ENCODE measurements at regions not wholly inside any gene's neighbourhood (a gene's known extent, or its start where the extent isn't known, plus 50 kb on each side); places are given as distances from the start of the nearest gene placed in this dataset.

GRCh38 chr7:91366091-91366490 is 101.9 kb downstream of the FZD1 start:
- Histone ChIP-seq H3K9me3 (no peaks in the 10 kb centered on the region), H3K4me1 (no peaks in the 10 kb centered on the region), H3K36me3 (no peaks in the 10 kb centered on the region), H3K4me3 (no peak overlapping the region), H3K27me3 (no peaks in the 10 kb centered on the region), H3K27ac (no peak overlapping the region)
- TF ChIP-seq POLR2AphosphoS5 (IDR thresholded peaks at IDR 0.05) = no peak
- TF ChIP-seq CTCF (IDR thresholded peaks at IDR 0.05) = no peak
- no peak for TF ChIP-seq POLR2A (IDR thresholded peaks at IDR 0.05)
- ATAC-seq (ENCODE audit: low FRiP score in 2 of 2) (no peak), DNase-seq (no peak)

GRCh38 chr7:91367812-91368578 is 103.8 kb downstream of the FZD1 start:
- no peak for TF ChIP-seq POLR2AphosphoS5 (IDR thresholded peaks at IDR 0.05)
- no peak for TF ChIP-seq EP300 (IDR thresholded peaks at IDR 0.05)
- no peak for TF ChIP-seq POLR2A (IDR thresholded peaks at IDR 0.05)
- no peak for TF ChIP-seq CTCF (IDR thresholded peaks at IDR 0.05)
- no peak for DNase-seq
- Histone ChIP-seq H3K27me3 (no peaks in the 10 kb centered on the region), H3K9me3 (no peaks in the 10 kb centered on the region), H3K4me1 (no peaks in the 10 kb centered on the region), H3K27ac (no peak overlapping the region), H3K4me3 (no peak overlapping the region), H3K36me3 (no peaks in the 10 kb centered on the region)
- WGBS, 2 donors = 82 to 86% methylated on average over 6 of the region's 6 CpGs
- ATAC-seq (ENCODE audit: low FRiP score in 2 of 2) = no peak

DNA sequence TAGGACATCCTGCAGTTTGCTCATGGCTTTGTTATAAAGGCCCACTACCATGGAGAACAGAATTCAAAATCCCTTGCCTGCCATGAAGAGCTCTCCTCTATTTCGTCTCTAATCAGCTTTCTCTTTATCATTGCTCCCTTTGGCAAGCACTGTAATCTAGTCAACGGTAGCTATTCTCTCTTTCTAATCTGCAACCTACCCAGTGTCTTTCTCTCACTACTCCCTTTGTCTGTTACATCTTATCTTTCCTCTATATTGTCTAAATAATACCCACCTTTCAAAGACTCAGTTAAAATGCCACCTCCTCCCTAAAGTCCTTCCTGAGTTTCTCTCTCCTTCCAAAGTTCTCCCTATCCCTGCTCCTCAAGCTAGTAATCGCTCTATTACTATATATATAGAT is 108.1 kb downstream of the FZD1 start:
- H3K4me1 ChIP-seq = no peaks in the 10 kb centered on the region
- no peak overlapping the region for H3K4me3 ChIP-seq
- 81 to 83% methylated on average over 3 of the region's 3 CpGs for WGBS, 2 donors
- no peak for DNase-seq
- no peak overlapping the region for H3K27ac ChIP-seq
- no peaks in the 10 kb centered on the region for H3K36me3 ChIP-seq
- TF ChIP-seq POLR2AphosphoS5 (IDR thresholded peaks at IDR 0.05) (no peak), EP300 (IDR thresholded peaks at IDR 0.05) (no peak), POLR2A (IDR thresholded peaks at IDR 0.05) (no peak), CTCF (IDR thresholded peaks at IDR 0.05) (no peak)
- no peaks in the 10 kb centered on the region for H3K27me3 ChIP-seq
- H3K9me3 ChIP-seq = no peaks in the 10 kb centered on the region
- ATAC-seq (ENCODE audit: low FRiP score in 2 of 2) = no peak

GRCh38 chr7:91373111-91373800 is 109.0 kb downstream of the FZD1 start:
- H3K36me3 ChIP-seq = no peaks in the 10 kb centered on the region
- ATAC-seq (ENCODE audit: low FRiP score in 2 of 2) (no peak), DNase-seq (no peak)
- TF ChIP-seq EP300 (IDR thresholded peaks at IDR 0.05) (no peak), POLR2A (IDR thresholded peaks at IDR 0.05) (no peak), CTCF (IDR thresholded peaks at IDR 0.05) (no peak), POLR2AphosphoS5 (IDR thresholded peaks at IDR 0.05) (no peak)
- no peak overlapping the region for H3K27ac ChIP-seq
- 68 to 70% methylated on average over 4 of the region's 4 CpGs for WGBS, 2 donors
- no peaks in the 10 kb centered on the region for H3K9me3 ChIP-seq
- no peak overlapping the region for H3K4me3 ChIP-seq
- H3K27me3 ChIP-seq = no peaks in the 10 kb centered on the region
- no peaks in the 10 kb centered on the region for H3K4me1 ChIP-seq
